Mucosa of descending colon (tissue), 3 donors: ENCODE measurements at regions not wholly inside any gene's neighbourhood (a gene's known extent, or its start where the extent isn't known, plus 50 kb on each side); places are given as distances from the start of the nearest gene placed in this dataset.

Experiments used
- ATAC-seq: fragments of 200-7000 bp; cut with Tn5 transposase; one replicate; pipeline ENCODE4 v1.9.1; 2020; ENCODE audit warnings: mild to moderate bottlenecking, moderate library complexity
- DNase-seq, 3 donors: peaks; one replicate each; pipeline ENCODE4 v3.0.0-alpha.2; 2020
- H3K36me3 ChIP-seq: fragments of 200-600 bp; one replicate; pipeline ENCODE4 v1.8.0; 2021; ENCODE audit warnings: low read depth, mild to moderate bottlenecking
- H3K4me1 ChIP-seq: fragments of 200-600 bp; one replicate; pipeline ENCODE4 v1.8.0; 2021; ENCODE audit warnings: low read depth, mild to moderate bottlenecking
- H3K4me3 ChIP-seq: fragments of 200-600 bp; one replicate; pipeline ENCODE4 v1.8.0; 2021; ENCODE audit warnings: mild to moderate bottlenecking
- H3K9me3 ChIP-seq: fragments of 200-600 bp; one replicate; pipeline ENCODE4 v1.8.0; 2021; ENCODE audit warnings: mild to moderate bottlenecking
- CTCF ChIP-seq: fragments of 200-600 bp; IDR thresholded peaks from one replicate; pipeline ENCODE4 v1.8.0; 2022; ENCODE audit warnings: antibody characterized with exemption, mild to moderate bottlenecking
- intact Hi-C, 2 donors: fragments of 100-400 bp; cut with DNase I in 1 of 2; cut with micrococcal nuclease in 1 of 2; formaldehyde crosslinking; loops; one replicate each; pipeline versions ENCODE4 v1.11.0 to v1.11.1; 2022; cut with DNase I, micrococcal nuclease
- donor health status: DM: no; HTN: no; CAD: no; lungs with moderate emphysema.
- donor health status: DM: no; HTN: no; CAD: no.
- donor health status: DM: no; HTN: yes; CAD: no.

GRCh38 chr12:20237091-20237490, 131.2 kb upstream of the PDE3A start:
- no peaks in the 10 kb centered on the region for H3K4me1 ChIP-seq
- no peak for DNase-seq
- intact Hi-C loops = loop anchor here in 1 of 2 donors (10.0 kb wide), 1 partner anchor 298 kb away; no protein-coding TSS in a partner anchor
- TF ChIP-seq CTCF = no peak
- no peak for ATAC-seq
- no peak overlapping the region for H3K4me3 ChIP-seq
- no peaks in the 10 kb centered on the region for H3K36me3 ChIP-seq
- H3K9me3 ChIP-seq = no peaks in the 10 kb centered on the region

- Histone ChIP-seq H3K4me1 (no peaks in the 10 kb centered on the region), H3K9me3 (peaks cover 2% of the 10 kb centered on the region), H3K4me3 (no peak overlapping the region), H3K36me3 (no peaks in the 10 kb centered on the region)
- TF ChIP-seq CTCF = no peak
- intact Hi-C loops = no loop called here
- DNase-seq (no peak), ATAC-seq (no peak)
Measured at GRCh38 chr12:20245491-20245890, 122.8 kb upstream of the PDE3A start.

- no peaks in the 10 kb centered on the region for H3K36me3 ChIP-seq
- no peak for TF ChIP-seq CTCF
- H3K9me3 ChIP-seq = peaks cover 2% of the 10 kb centered on the region
- DNase-seq = peak in 1 of 3 donors; percentile 7
- no peak overlapping the region for H3K4me3 ChIP-seq
- ATAC-seq = no peak
- no peaks in the 10 kb centered on the region for H3K4me1 ChIP-seq
- intact Hi-C loops = no loop called here
Measured at GRCh38 chr12:20248646-20249045, 119.7 kb upstream of the PDE3A start.

GRCh38 chr12:20250761-20251160, 117.6 kb upstream of the PDE3A start:
- DNase-seq (no peak), ATAC-seq (no peak)
- H3K9me3 ChIP-seq = peaks cover 2% of the 10 kb centered on the region
- H3K36me3 ChIP-seq = no peaks in the 10 kb centered on the region
- TF ChIP-seq CTCF = no peak
- intact Hi-C loops = no loop called here
- no peaks in the 10 kb centered on the region for H3K4me1 ChIP-seq
- H3K4me3 ChIP-seq = no peak overlapping the region

- Histone ChIP-seq H3K9me3 (no peaks in the 10 kb centered on the region), H3K36me3 (no peaks in the 10 kb centered on the region), H3K4me3 (no peak overlapping the region), H3K4me1 (no peaks in the 10 kb centered on the region)
- TF ChIP-seq CTCF = no peak
- DNase-seq (no peak), ATAC-seq (no peak)
- intact Hi-C loops = no loop called here
Measured at GRCh38 chr12:20257311-20257710, 111.0 kb upstream of the PDE3A start.

- DNase-seq (no peak), ATAC-seq (no peak)
- no peaks in the 10 kb centered on the region for H3K9me3 ChIP-seq
- H3K4me1 ChIP-seq = no peaks in the 10 kb centered on the region
- no peak overlapping the region for H3K4me3 ChIP-seq
- no peak for TF ChIP-seq CTCF
- intact Hi-C loops = no loop called here
- H3K36me3 ChIP-seq = no peaks in the 10 kb centered on the region
Measured at GRCh38 chr12:20259786-20260185, 108.6 kb upstream of the PDE3A start.
